SK-N-MC (cell line): ENCODE measurements at regions not wholly inside any gene's neighbourhood (a gene's known extent, or its start where the extent isn't known, plus 50 kb on each side); places are given as distances from the start of the nearest gene placed in this dataset.

Source experiments
- DNase-seq: peaks from one replicate; pipeline ENCODE4 v3.0.0-alpha.2; 2011; ENCODE audit warnings: low read depth, low spot score
- H3K27ac ChIP-seq: fragments of 200-600 bp; sonication (generic); 2 replicates; pipeline ENCODE4 v1.5.1; 2016; ENCODE audit warnings: mixed run types
- H3K36me3 ChIP-seq: fragments of 200-600 bp; sonication (generic); 2 replicates; pipeline ENCODE4 v1.6.1; 2017; ENCODE audit warnings: antibody characterized with exemption, low read length, mixed read lengths; ENCODE audit not compliant: insufficient read depth
- H3K4me3 ChIP-seq: fragments of 200-600 bp; sonication (generic); 2 replicates; pipeline ENCODE4 v1.5.1; 2016
- H3K9ac ChIP-seq: fragments of 200-600 bp; sonication (generic); 2 replicates; pipeline ENCODE4 v1.8.0; 2017; ENCODE audit warnings: mixed run types, mixed read lengths; ENCODE audit not compliant: insufficient read length
- H3K9me3 ChIP-seq: fragments of 200-600 bp; sonication (generic); 2 replicates; pipeline ENCODE4 v1.6.1; 2017; ENCODE audit warnings: low read depth, mild to moderate bottlenecking, antibody characterized with exemption, low read length, moderate library complexity, mixed read lengths
- EZH2 ChIP-seq: fragments of 200-600 bp; sonication (generic); IDR thresholded peaks from one replicate; pipeline ENCODE4 v1.6.1; 2017; ENCODE audit warnings: antibody characterized with exemption
- FOXP2 ChIP-seq: optimal IDR thresholded peaks from 2 replicates; pipeline ENCODE3; 2011; ENCODE audit warnings: mild to moderate bottlenecking, moderate library complexity; ENCODE audit not compliant: insufficient read depth; ENCODE audit errors: extremely low read length, control extremely low read depth
- POLR2AphosphoS5 ChIP-seq: IDR thresholded peaks from 2 replicates; pipeline ENCODE4 v1.6.1; 2012; ENCODE audit warnings: mild to moderate bottlenecking, low read depth, low read length, borderline replicate concordance

GRCh38 chr2:7825591-7826312, 856.1 kb upstream of the ID2 start:
- H3K27ac ChIP-seq, result no peak overlapping the region
- H3K4me3 ChIP-seq, result no peak overlapping the region
- no peaks in the 10 kb centered on the region for H3K36me3 ChIP-seq
- TF ChIP-seq POLR2AphosphoS5 (no peak), FOXP2 (no peak), EZH2 (no peak)
- H3K9me3 ChIP-seq, result no peaks in the 10 kb centered on the region
- no peak overlapping the region for H3K9ac ChIP-seq
- no peak for DNase-seq

GRCh38 chr2:7826656-7827055, 855.2 kb upstream of the ID2 start:
- DNase-seq, result no peak
- Histone ChIP-seq H3K27ac (no peak overlapping the region), H3K4me3 (no peak overlapping the region), H3K36me3 (no peaks in the 10 kb centered on the region), H3K9ac (no peak overlapping the region), H3K9me3 (no peaks in the 10 kb centered on the region)
- TF ChIP-seq POLR2AphosphoS5, result no peak
- TF ChIP-seq FOXP2, result no peak
- no peak for TF ChIP-seq EZH2

- Histone ChIP-seq H3K4me3 (no peak overlapping the region), H3K27ac (no peak overlapping the region), H3K9me3 (no peaks in the 10 kb centered on the region), H3K36me3 (no peaks in the 10 kb centered on the region), H3K9ac (no peak overlapping the region)
- DNase-seq, result no peak
- TF ChIP-seq EZH2, result no peak
- TF ChIP-seq FOXP2, result no peak
- TF ChIP-seq POLR2AphosphoS5, result no peak
Observed at GRCh38 chr2:7829241-7829640, 852.6 kb upstream of the ID2 start.

GRCh38 chr2:7830616-7831015, 851.2 kb upstream of the ID2 start:
- Histone ChIP-seq H3K27ac (no peak overlapping the region), H3K4me3 (no peak overlapping the region), H3K9ac (no peak overlapping the region), H3K36me3 (no peaks in the 10 kb centered on the region), H3K9me3 (no peaks in the 10 kb centered on the region)
- DNase-seq, result no peak
- TF ChIP-seq FOXP2 (no peak), EZH2 (no peak), POLR2AphosphoS5 (no peak)

- no peak overlapping the region for H3K4me3 ChIP-seq
- no peak for DNase-seq
- no peaks in the 10 kb centered on the region for H3K9me3 ChIP-seq
- no peak overlapping the region for H3K27ac ChIP-seq
- no peaks in the 10 kb centered on the region for H3K36me3 ChIP-seq
- no peak overlapping the region for H3K9ac ChIP-seq
- no peak for TF ChIP-seq EZH2
Observed at GRCh38 chr2:7835151-7835550, 846.7 kb upstream of the ID2 start.

- Histone ChIP-seq H3K27ac (no peak overlapping the region), H3K9ac (no peak overlapping the region), H3K9me3 (no peaks in the 10 kb centered on the region), H3K4me3 (no peak overlapping the region), H3K36me3 (no peaks in the 10 kb centered on the region)
- DNase-seq, result no peak
- TF ChIP-seq EZH2, result no peak
- no peak for TF ChIP-seq POLR2AphosphoS5
- no peak for TF ChIP-seq FOXP2
Observed at GRCh38 chr2:7835693-7836680, 845.9 kb upstream of the ID2 start.

GRCh38 chr2:7837237-7837760, 844.6 kb upstream of the ID2 start:
- no peak overlapping the region for H3K4me3 ChIP-seq
- no peaks in the 10 kb centered on the region for H3K36me3 ChIP-seq
- TF ChIP-seq EZH2, result no peak
- TF ChIP-seq POLR2AphosphoS5, result no peak
- no peak for TF ChIP-seq FOXP2

GRCh38 chr2:7838669-7839068, 843.2 kb upstream of the ID2 start:
- TF ChIP-seq POLR2AphosphoS5, result no peak
- no peak for TF ChIP-seq FOXP2
- no peak for TF ChIP-seq EZH2
- Histone ChIP-seq H3K9ac (no peak overlapping the region), H3K36me3 (no peaks in the 10 kb centered on the region), H3K27ac (no peak overlapping the region), H3K9me3 (no peaks in the 10 kb centered on the region), H3K4me3 (no peak overlapping the region)
- no peak for DNase-seq

More at GRCh38 chr2:7837237-7837760, 844.6 kb upstream of the ID2 start:
- no peak for DNase-seq
- Histone ChIP-seq H3K27ac (no peak overlapping the region), H3K9ac (no peak overlapping the region), H3K9me3 (no peaks in the 10 kb centered on the region)
